PFSK-1 (cell line): ENCODE measurements at regions not wholly inside any gene's neighbourhood (a gene's known extent, or its start where the extent isn't known, plus 50 kb on each side); places are given as distances from the start of the nearest gene placed in this dataset.

Experiments used
- FOXP2 ChIP-seq: optimal IDR thresholded peaks from 2 replicates; pipeline ENCODE3; 2011; ENCODE audit warnings: borderline replicate concordance, control low read depth, inconsistent platforms; ENCODE audit not compliant: insufficient read depth; ENCODE audit errors: extremely low read length, extremely low read depth
- POLR2AphosphoS5 ChIP-seq: IDR thresholded peaks from 2 replicates; pipeline ENCODE4 v1.6.1; 2012; ENCODE audit warnings: low read depth, mild to moderate bottlenecking, control low read depth, low read length, moderate library complexity
- REST ChIP-seq, 2 experiments: IDR thresholded peaks; 2 replicates each; pipeline versions ENCODE4 v1.6.1 to v1.8.0; 2011 to 2012; ENCODE audit warnings: low read depth in 2 of 2, low read length in 2 of 2, control low read depth in 1 of 2, inconsistent platforms in 1 of 2, mild to moderate bottlenecking in 1 of 2, moderate library complexity in 1 of 2; ENCODE audit not compliant: insufficient read depth in 1 of 2
- SIN3A ChIP-seq: IDR thresholded peaks from 2 replicates; pipeline ENCODE4 v1.6.1; 2012; ENCODE audit warnings: mild to moderate bottlenecking, low read length, moderate library complexity, borderline replicate concordance; ENCODE audit not compliant: insufficient read depth
- TAF1 ChIP-seq: IDR thresholded peaks from 2 replicates; pipeline ENCODE4 v1.6.1; 2012; ENCODE audit warnings: low read length, control low read depth, borderline replicate concordance; ENCODE audit not compliant: insufficient read depth

GRCh38 chr1:218527737-218528136 lies 182.6 kb downstream of the TGFB2 start:
- TF ChIP-seq SIN3A, result no peak
- TF ChIP-seq POLR2AphosphoS5, result no peak
- no peak for TF ChIP-seq TAF1
- TF ChIP-seq REST (IDR thresholded peaks at IDR 0.05; ENCODE audit: insufficient read depth in 1 of 2, low read depth in 2 of 2, low read length in 2 of 2), result no peak
- no peak for TF ChIP-seq FOXP2
